Activated CD4-positive, alpha-beta memory T cell treated with anti-CD3 and anti-CD28 coated beads, Interleukin-2, amount 10 ng/mL, durations not matched to agents 7 days and 5 days (primary cell): ENCODE measurements at regions not wholly inside any gene's neighbourhood (a gene's known extent, or its start where the extent isn't known, plus 50 kb on each side); places are given as distances from the start of the nearest gene placed in this dataset.

Experiments used
- CTCF ChIA-PET: fragments of 350-600 bp; sonication (Branson Sonifier 250); formaldehyde crosslinking; loops from one replicate; lab custom pipeline; 2021; ENCODE audit warnings: antibody characterized with exemption, inconsistent platforms; lab: Charles Lee
- POLR2A ChIA-PET: fragments of 350-600 bp; sonication (Branson Sonifier 250); formaldehyde crosslinking; loops from one replicate; lab custom pipeline; 2021; ENCODE audit warnings: antibody characterized with exemption; lab: Charles Lee
- DNase-seq: peaks from one replicate; pipeline ENCODE4 v3.0.0-alpha.2; 2020
- H3K27ac Mint-ChIP-seq: one replicate; pipeline ENCODE4 v1.8.0; 2021; ENCODE audit warnings: mild to moderate bottlenecking, mixed read lengths
- H3K27me3 Mint-ChIP-seq: one replicate; pipeline ENCODE4 v1.8.0; 2021; ENCODE audit warnings: mixed read lengths
- H3K36me3 Mint-ChIP-seq: one replicate; pipeline ENCODE4 v1.8.0; 2021; ENCODE audit warnings: low read depth, mixed read lengths
- H3K4me1 Mint-ChIP-seq: one replicate; pipeline ENCODE4 v1.8.0; 2021; ENCODE audit warnings: mixed read lengths
- H3K4me3 Mint-ChIP-seq: one replicate; pipeline ENCODE4 v1.8.0; 2021; ENCODE audit warnings: mild to moderate bottlenecking, mixed read lengths
- H3K9me3 Mint-ChIP-seq: one replicate; pipeline ENCODE4 v1.8.0; 2021; ENCODE audit warnings: mixed read lengths

- H3K9me3 Mint-ChIP-seq: peaks cover 2% of the 10 kb centered on the region
- no peak overlapping the region for H3K4me3 Mint-ChIP-seq
- ChIA-PET CTCF (no interaction called here), POLR2A (no interaction called here)
- no peaks in the 10 kb centered on the region for H3K4me1 Mint-ChIP-seq
- H3K36me3 Mint-ChIP-seq: no peaks in the 10 kb centered on the region
- DNase-seq: no peak
- no peak overlapping the region for H3K27ac Mint-ChIP-seq
- H3K27me3 Mint-ChIP-seq: no peaks in the 10 kb centered on the region
Observed at GRCh38 chr18:69175681-69176080, 225.0 kb upstream of the DOK6 start.

DNA sequence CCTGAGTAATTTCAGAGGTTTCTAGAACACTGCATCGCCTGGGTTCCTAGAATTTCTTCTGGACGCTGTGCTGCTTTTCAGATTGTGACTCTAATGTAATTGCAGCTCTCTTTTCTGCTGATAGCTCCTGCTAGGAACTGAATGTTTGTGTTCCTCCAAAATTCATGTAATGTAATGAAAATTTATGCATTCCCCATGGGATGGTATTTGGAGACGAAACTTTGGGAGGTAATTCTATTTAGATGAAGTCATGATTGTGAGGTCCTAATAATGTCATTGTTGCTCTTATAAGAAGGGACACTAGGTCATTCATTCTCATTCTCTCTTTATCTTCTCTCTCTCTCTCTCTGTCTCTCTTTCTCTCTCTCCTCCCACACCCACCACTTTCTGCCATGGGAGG is 223.9 kb upstream of the DOK6 start:
- Mint-ChIP-seq H3K36me3 (no peaks in the 10 kb centered on the region), H3K4me1 (no peaks in the 10 kb centered on the region), H3K27ac (no peak overlapping the region), H3K4me3 (no peak overlapping the region), H3K9me3 (peaks cover 1% of the 10 kb centered on the region), H3K27me3 (no peaks in the 10 kb centered on the region)
- DNase-seq: no peak
- CTCF ChIA-PET: no interaction called here
- POLR2A ChIA-PET: no interaction called here

DNA sequence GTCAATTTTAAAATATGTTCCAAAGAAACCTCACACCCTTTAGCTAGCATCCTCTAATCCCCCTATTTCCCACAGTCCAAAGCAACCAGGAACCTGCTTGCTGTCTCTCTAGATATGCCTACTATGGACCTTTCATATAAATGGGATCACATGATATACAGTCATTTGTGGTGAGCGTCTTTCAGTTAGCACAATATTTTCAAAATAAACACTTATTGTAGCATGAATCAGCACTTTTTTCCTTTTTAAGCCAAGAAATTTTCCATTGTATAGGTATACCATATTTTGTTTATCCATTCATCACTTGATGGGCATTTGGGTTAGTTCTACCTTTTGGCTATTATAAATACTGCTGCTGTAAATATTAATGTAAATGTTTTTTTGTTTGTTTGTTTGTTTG is 223.0 kb upstream of the DOK6 start:
- no peak overlapping the region for H3K4me3 Mint-ChIP-seq
- CTCF ChIA-PET: no interaction called here
- no peaks in the 10 kb centered on the region for H3K27me3 Mint-ChIP-seq
- POLR2A ChIA-PET: no interaction called here
- no peaks in the 10 kb centered on the region for H3K9me3 Mint-ChIP-seq
- no peak for DNase-seq
- no peaks in the 10 kb centered on the region for H3K36me3 Mint-ChIP-seq
- H3K4me1 Mint-ChIP-seq: no peaks in the 10 kb centered on the region
- H3K27ac Mint-ChIP-seq: no peak overlapping the region

- Mint-ChIP-seq H3K9me3 (no peaks in the 10 kb centered on the region), H3K4me1 (no peaks in the 10 kb centered on the region), H3K27me3 (no peaks in the 10 kb centered on the region), H3K4me3 (no peak overlapping the region), H3K27ac (no peak overlapping the region), H3K36me3 (no peaks in the 10 kb centered on the region)
- ChIA-PET POLR2A (no interaction called here), CTCF (no interaction called here)
- DNase-seq: no peak
Observed at GRCh38 chr18:69186162-69186561, 214.5 kb upstream of the DOK6 start.

- CTCF ChIA-PET: no interaction called here
- Mint-ChIP-seq H3K9me3 (no peaks in the 10 kb centered on the region), H3K27ac (no peak overlapping the region), H3K36me3 (no peaks in the 10 kb centered on the region), H3K4me3 (no peak overlapping the region), H3K4me1 (no peaks in the 10 kb centered on the region), H3K27me3 (no peaks in the 10 kb centered on the region)
- no peak for DNase-seq
- POLR2A ChIA-PET: no interaction called here
Observed at GRCh38 chr18:69196336-69196735, 204.4 kb upstream of the DOK6 start.

- no peak overlapping the region for H3K4me3 Mint-ChIP-seq
- no peaks in the 10 kb centered on the region for H3K9me3 Mint-ChIP-seq
- ChIA-PET CTCF (no interaction called here), POLR2A (no interaction called here)
- no peaks in the 10 kb centered on the region for H3K36me3 Mint-ChIP-seq
- no peak for DNase-seq
- peaks cover 1% of the 10 kb centered on the region for H3K27me3 Mint-ChIP-seq
- H3K27ac Mint-ChIP-seq: no peak overlapping the region
- no peaks in the 10 kb centered on the region for H3K4me1 Mint-ChIP-seq
Observed at GRCh38 chr18:69205925-69206324, 194.8 kb upstream of the DOK6 start.

DNA sequence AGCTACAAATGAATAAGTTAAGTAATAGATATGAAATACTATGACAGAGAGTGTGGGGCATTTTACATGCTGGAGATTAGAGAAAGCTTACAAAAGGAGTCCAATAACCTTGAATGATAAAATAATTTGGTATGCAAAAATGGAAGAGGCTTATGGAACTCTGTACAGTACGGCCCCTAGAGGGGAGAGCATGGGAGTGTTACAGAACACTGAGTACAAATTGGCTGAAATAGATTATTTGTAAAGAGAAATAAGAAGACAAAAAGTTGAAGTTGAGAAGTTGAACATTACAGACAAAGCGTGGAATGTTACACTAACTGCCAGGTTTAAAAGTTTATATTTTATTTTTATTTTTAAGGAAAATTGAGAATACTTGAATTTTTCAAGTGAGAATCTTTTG is 192.1 kb upstream of the DOK6 start:
- DNase-seq: no peak
- Mint-ChIP-seq H3K4me1 (no peaks in the 10 kb centered on the region), H3K27ac (no peak overlapping the region), H3K27me3 (peaks cover 1% of the 10 kb centered on the region), H3K36me3 (no peaks in the 10 kb centered on the region), H3K4me3 (no peak overlapping the region), H3K9me3 (no peaks in the 10 kb centered on the region)
- CTCF ChIA-PET: no interaction called here
- POLR2A ChIA-PET: no interaction called here

GRCh38 chr18:69209761-69210160 is 190.9 kb upstream of the DOK6 start:
- CTCF ChIA-PET: no interaction called here
- no peaks in the 10 kb centered on the region for H3K4me1 Mint-ChIP-seq
- POLR2A ChIA-PET: no interaction called here
- peaks cover 1% of the 10 kb centered on the region for H3K27me3 Mint-ChIP-seq
- no peaks in the 10 kb centered on the region for H3K36me3 Mint-ChIP-seq
- no peak overlapping the region for H3K4me3 Mint-ChIP-seq
- no peak for DNase-seq
- H3K27ac Mint-ChIP-seq: no peak overlapping the region
- no peaks in the 10 kb centered on the region for H3K9me3 Mint-ChIP-seq

DNA sequence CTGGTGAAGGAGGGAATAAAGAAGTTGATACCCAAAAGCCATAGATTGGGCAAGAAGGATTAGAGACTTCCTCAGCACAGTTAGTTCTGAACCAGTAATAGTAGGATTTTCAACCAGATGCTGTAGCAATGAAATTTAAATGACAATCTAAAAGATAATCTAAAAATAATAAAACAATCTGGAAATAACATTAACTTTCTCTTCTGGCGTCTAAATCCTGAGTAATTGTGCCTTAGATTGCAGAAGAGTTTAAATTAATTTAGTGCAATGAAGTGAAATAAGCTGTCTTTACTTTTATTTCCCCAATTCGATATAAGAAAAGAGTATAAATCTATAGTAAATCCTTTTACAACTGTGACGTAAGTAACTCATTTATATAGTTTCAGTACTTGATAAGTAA is 186.8 kb upstream of the DOK6 start:
- no peaks in the 10 kb centered on the region for H3K9me3 Mint-ChIP-seq
- no peaks in the 10 kb centered on the region for H3K36me3 Mint-ChIP-seq
- H3K27ac Mint-ChIP-seq: no peak overlapping the region
- no peak for DNase-seq
- H3K4me1 Mint-ChIP-seq: no peaks in the 10 kb centered on the region
- H3K4me3 Mint-ChIP-seq: no peak overlapping the region
- ChIA-PET CTCF (no interaction called here), POLR2A (no interaction called here)
- H3K27me3 Mint-ChIP-seq: no peaks in the 10 kb centered on the region

GRCh38 chr18:69215161-69215560 is 185.5 kb upstream of the DOK6 start:
- POLR2A ChIA-PET: no interaction called here
- H3K36me3 Mint-ChIP-seq: no peaks in the 10 kb centered on the region
- H3K4me3 Mint-ChIP-seq: no peak overlapping the region
- H3K4me1 Mint-ChIP-seq: no peaks in the 10 kb centered on the region
- no peaks in the 10 kb centered on the region for H3K27me3 Mint-ChIP-seq
- CTCF ChIA-PET: no interaction called here
- H3K9me3 Mint-ChIP-seq: no peaks in the 10 kb centered on the region
- no peak overlapping the region for H3K27ac Mint-ChIP-seq
- DNase-seq: no peak

DNA sequence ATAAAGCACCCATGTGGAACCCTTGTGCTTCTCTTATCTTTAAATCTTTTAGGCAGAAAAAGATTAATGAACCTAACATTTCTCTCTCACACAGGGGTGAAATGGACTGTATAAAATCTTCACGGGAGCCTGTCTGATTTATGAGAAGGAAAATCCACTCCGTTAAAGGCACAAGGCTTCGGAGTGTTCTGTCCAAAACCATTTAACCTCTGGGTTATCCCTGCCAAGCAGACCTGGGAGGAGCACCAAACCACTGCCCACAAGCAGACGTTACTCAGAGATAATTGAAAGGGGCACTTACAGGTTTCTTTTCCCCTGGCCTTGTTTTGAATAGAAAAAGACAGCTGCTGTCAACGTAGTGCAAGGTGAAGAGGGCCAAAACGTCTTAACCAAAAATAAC is 184.4 kb upstream of the DOK6 start:
- no peak overlapping the region for H3K27ac Mint-ChIP-seq
- CTCF ChIA-PET: no interaction called here
- DNase-seq: no peak
- POLR2A ChIA-PET: no interaction called here
- no peaks in the 10 kb centered on the region for H3K4me1 Mint-ChIP-seq
- no peaks in the 10 kb centered on the region for H3K9me3 Mint-ChIP-seq
- H3K27me3 Mint-ChIP-seq: no peaks in the 10 kb centered on the region
- H3K4me3 Mint-ChIP-seq: no peak overlapping the region
- no peaks in the 10 kb centered on the region for H3K36me3 Mint-ChIP-seq

DNA sequence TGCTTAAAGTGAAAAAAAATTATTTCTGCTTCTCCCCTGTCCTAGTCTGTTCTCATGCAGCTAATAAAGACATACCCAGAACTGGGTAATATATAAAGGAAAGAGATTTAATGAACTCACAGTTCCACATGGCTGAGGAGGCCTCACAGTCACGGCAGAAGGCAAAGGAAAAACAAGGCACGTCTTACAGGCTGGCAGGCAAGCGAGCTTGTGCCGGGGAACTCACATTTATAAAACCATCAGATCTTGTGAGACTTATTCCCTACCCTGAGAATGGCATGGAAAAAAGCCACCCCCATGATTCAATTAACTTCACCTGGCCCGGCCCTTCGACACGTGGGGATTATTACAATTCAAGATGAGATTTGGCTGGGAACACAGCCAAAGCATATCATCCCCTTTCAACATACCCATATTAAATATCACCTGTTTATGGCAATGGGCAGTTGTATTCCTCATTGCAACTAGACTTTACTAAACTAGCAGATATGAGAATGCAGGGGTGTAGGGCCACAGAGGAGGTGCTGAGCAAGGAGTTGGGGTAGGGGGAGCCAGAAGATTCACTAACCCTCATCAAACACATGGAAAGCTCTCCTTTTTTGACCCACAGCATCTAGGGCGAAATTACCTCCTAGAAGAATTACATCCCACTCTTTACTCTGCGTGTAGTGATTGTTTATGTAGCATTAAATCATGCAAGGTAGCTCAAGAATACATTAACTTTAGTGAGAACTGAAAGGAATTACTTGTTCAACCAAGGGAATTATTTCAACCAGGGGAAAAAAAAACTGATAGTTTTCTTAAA is 183.3 kb upstream of the DOK6 start:
- Mint-ChIP-seq H3K27me3 (no peaks in the 10 kb centered on the region), H3K4me1 (no peaks in the 10 kb centered on the region), H3K4me3 (no peak overlapping the region), H3K27ac (no peak overlapping the region), H3K9me3 (no peaks in the 10 kb centered on the region), H3K36me3 (no peaks in the 10 kb centered on the region)
- DNase-seq: no peak
- CTCF ChIA-PET: interaction anchor here (1.1 kb wide), 1 partner anchor 13 kb away, joined by 3 read pairs; no protein-coding TSS in a partner anchor
- POLR2A ChIA-PET: no interaction called here

GRCh38 chr18:69220529-69220928 is 180.2 kb upstream of the DOK6 start:
- Mint-ChIP-seq H3K27ac (no peak overlapping the region), H3K36me3 (no peaks in the 10 kb centered on the region), H3K4me3 (no peak overlapping the region), H3K27me3 (no peaks in the 10 kb centered on the region), H3K4me1 (no peaks in the 10 kb centered on the region), H3K9me3 (no peaks in the 10 kb centered on the region)
- ChIA-PET POLR2A (no interaction called here), CTCF (no interaction called here)
- no peak for DNase-seq

DNA sequence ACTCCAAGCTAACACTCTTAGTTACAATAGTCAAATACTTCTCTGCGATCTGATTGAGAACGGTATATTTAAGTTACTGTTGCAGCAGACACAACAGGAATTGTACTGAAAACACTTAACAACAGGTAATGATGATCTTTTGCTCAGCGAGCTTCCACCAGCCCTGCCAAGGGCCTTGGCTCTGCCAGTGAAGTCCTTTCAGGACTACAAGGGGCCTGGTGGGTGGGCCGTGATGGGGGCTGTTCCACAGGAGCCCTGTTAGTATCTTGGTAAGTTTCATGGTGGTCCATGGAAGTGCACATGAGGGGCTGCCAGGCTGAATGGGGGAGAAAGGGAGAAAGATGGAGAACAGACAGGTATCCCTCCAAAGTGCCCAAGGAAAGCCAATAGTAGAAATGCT is 178.6 kb upstream of the DOK6 start:
- Mint-ChIP-seq H3K27ac (no peak overlapping the region), H3K4me1 (no peaks in the 10 kb centered on the region), H3K4me3 (no peak overlapping the region), H3K27me3 (no peaks in the 10 kb centered on the region), H3K9me3 (no peaks in the 10 kb centered on the region), H3K36me3 (no peaks in the 10 kb centered on the region)
- ChIA-PET POLR2A (no interaction called here), CTCF (no interaction called here)
- no peak for DNase-seq
